HG03342 (cell line): ENCODE measurements at regions not wholly inside any gene's neighbourhood (a gene's known extent, or its start where the extent isn't known, plus 50 kb on each side); places are given as distances from the start of the nearest gene placed in this dataset.

ENCODE experiments used
- ATAC-seq: cut with Tn5 transposase; IDR thresholded peaks from one replicate; pipeline ENCODE4 v1.9.1; 2021; ENCODE audit warnings: mild to moderate bottlenecking, moderate library complexity; ENCODE audit not compliant: unreplicated experiment

DNA sequence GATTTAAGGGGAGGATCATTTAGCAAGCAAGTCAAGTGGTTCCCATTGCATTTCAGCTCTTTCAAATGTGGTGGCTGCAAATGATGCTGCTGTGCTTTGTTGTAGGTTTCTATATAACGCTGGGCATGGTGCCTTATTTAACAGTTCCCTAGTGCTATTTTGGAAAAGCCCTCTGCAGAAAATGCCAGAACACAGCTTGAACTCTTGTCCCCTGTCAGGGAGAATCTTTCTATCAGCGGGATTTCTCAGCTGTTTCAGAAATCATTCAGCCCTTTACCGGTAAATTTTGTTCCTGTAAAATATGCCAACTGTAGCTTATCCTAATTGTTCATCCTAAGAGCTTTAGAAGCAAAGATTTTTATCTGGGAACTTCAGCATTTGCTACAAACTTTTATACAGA, 77.8 kb upstream of the DTNA start:
- ATAC-seq, result no peak

DNA sequence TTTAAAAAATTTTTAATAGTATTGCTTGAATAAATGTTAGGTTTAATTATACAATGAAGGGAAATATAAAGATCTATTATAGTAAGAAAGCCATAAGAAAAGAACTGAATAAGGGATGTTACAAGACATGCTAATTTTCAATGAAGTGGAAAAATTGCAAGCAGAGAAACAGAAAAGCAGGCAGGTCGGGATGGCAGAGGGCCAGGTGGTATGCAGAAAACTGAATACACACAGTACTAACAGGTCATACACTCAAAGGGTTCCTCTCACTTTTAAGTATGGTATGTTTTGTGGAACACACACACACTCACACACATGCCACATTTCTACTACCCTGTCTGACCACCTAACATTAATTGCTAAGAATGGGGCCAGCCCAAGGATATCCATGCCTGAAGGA, 76.7 kb upstream of the DTNA start:
- ATAC-seq, result no peak

DNA sequence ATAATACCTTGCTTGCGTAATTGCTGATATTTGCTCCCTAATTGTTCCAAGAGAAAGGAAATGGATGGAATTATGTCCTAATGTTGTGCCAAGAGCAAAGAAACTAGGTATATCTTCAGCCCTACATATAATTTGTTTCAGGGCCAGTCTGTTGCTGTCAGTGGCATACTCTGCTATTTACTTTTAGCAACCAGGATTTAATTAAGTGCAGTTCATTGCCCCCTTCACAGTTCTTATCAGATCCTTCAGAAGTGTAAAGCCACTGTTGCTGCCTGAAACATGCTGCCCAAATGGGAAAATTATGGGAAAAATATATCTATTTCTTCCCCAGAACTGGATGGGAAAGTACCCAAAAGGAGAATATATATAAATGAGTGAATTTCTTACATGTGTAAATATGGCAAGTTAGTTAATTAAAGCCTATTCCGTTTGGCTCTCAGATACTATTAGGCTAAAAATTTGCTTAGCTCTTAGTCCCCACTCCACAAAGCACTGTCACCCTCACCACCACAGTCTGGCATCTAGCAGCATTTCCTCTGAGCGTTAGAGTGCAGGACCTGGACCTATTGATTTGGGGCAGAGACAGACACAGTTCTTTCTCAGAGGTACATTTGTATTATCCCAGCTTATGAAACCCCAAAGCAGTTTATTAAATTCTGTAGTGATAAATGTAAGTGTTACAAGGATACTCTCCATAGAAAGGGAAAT, 72.8 kb upstream of the DTNA start:
- no peak for ATAC-seq

DNA sequence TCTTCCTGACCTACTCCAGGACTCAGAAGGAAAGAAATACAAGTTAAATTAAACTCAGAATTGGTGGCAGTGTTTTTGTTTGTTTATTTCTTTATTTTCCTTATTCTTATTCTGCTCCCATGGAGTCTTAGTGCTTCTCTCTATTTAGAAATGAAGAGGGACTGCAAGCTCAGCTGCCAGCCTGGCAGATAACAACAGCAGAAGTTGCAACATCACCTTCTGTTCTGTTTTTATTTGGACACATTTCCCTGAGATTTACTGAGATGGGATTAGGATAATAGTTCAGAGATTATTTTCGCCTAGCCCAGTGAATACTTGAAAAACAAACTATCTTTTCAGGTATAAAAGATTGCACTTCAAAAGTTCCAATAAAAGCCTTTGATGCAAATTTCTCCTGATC, 70.4 kb upstream of the DTNA start:
- ATAC-seq, result no peak

DNA sequence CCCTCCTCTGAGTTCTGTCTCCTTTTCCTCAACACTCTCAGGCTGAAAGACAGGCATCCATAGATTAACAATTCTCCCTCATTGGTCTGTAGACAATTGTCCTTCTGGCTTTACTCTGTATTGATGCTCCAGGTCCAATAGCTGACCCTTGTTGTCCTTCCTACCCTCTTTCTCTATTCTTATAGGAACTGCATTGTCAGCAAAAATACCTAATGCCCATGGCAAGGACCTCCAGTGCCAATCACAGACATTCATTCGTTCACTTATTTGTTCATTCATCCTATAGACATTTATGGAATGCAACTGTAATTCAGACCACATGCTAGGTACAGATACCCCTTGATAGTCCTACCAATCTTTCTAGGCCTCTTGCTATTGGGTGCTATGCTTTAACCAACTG, 69.8 kb upstream of the DTNA start:
- ATAC-seq, result no peak

DNA sequence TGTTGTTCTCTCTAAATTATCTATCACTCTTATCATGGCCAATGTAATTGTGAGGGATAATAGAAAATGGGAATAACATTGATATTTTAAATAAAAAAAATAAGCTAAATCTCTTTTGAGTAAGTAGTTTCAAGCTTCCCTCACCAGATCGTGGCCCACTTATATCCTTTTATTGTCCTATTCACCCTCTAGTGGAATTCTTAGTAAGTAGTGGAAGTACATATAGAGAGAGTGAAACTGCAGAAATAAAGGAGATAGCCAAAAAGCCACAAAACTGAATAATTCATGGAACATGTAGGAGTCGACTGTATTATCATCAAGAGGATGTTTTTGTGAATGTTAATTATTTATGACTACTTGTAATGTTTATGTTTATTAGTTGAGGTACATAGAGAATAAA, 66.1 kb upstream of the DTNA start:
- no peak for ATAC-seq

DNA sequence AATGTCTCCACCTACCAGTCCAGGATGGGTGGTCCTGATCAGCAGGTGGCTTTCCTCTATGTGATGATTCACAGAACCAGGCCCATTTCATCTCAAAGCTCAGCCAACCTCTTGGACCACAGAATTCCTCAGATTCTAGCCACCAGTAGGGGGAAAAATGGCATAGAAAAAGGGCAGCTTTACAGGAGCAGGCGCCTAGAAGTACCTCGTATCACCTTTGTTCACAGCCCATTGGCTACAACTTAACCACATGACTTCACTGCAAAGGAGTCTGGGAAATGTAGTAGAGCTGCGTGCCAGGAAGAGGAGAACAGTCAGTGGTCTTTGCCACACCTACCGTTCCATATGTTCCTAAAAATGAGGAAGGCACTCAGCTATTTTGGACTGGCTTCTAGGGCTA, 62.8 kb upstream of the DTNA start:
- ATAC-seq, result no peak

DNA sequence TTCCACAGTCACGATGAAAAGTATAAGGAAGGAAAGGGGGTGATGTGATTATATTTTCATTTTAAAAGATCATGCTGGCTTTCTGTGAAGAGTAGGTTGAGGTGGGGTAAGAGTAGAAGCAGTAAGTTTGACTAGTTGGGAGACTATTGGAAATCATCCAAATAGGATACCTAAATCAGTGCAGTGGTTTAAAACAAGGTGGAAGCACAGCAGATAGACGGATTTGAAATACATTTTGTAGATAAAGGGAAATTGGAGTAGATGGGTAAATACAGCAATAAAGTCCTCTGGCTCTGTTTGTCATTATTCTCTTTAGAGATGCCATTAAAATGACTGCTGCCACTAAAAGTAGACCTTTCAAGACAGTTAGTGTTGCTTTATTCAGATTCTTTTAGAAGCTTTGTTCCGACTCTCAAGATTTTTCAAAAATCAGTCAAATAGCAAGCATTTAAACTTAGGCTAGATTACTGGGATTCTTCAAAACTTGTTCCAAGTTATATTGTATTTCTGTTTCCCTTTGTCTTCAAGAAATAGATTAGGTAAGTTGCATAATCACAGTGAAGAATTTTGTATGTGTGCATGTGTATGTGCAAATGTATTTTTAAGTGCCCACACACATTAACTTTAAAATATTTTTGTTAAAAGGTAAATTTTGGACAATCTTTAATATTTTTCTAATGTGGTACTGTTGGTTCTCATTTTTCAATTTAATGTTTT, 61.7 kb upstream of the DTNA start:
- ATAC-seq, result no peak

DNA sequence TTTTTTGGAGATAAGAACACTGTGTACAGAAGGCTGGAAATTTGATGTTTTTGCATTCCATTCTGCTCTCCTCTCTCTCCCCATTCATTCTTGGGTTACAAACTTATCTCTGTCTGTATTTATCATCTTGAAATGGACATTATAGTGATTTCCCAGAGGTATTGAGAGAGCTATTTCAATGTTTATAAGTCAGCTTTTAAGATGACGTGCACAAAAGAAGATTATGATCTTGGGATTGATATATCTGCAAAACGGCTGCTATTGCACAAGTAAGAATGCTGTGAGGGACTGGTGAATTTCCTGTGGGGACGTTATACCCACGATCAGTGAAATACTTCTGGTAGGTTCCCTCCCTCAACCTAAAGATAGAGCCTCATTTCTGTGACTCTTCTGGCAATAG, 61.0 kb upstream of the DTNA start:
- ATAC-seq, result no peak

DNA sequence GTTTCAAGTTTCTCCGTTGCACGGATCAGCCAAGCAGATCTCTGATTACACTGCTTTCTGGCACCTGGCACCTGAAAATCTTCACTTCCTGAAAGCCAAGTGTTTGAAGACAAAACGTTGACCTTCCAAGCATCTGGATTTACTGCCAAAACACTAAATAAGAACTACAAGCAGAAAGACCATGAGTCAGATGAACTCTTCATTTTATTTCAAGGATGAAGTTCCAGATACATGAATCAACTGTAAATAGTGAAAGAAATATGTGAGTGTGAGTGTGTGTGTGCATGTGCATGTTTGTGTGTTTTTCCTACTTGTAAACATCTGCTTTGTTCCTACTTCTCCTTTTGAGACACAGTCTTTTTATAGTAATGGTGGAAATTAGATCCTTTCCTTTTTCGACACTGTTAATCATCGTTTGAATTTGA, 60.0 kb upstream of the DTNA start:
- ATAC-seq, result no peak

DNA sequence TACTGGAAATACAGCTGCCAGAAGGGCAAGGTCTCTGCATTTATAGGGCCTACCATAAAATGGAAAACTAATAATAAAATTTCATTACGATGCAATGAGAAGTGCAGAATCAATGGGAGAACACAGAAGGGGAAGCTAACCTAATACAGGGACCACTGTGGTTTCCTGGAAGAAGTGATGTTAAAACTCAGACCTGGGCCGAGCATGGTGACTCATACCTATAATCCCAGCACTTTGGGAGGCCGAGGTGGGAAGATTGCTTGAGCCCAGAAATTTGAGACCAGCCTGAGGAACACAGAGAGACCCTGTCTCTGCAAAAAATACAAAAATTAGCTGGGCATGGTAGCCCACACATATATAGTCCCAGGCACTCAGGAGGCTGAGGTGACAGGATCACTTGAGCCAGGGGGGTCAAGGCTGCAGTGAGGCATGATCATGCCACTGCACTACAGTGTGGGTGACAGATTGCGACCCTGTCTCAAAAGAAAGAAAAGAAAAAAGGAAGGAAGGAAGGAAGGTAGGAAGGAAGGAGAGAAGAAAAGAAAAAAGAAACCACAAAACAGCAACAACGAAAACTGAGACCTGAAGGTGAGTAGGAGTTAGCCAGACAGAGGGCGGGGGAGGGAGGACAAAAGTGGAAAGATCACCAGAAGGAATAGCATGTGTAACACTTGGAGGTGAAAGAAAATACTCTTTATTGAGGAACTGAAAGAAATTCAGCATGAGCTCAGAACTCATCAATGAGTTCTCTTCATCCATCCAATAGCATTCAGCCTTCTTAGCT, 58.3 kb upstream of the DTNA start:
- ATAC-seq, result no peak

DNA sequence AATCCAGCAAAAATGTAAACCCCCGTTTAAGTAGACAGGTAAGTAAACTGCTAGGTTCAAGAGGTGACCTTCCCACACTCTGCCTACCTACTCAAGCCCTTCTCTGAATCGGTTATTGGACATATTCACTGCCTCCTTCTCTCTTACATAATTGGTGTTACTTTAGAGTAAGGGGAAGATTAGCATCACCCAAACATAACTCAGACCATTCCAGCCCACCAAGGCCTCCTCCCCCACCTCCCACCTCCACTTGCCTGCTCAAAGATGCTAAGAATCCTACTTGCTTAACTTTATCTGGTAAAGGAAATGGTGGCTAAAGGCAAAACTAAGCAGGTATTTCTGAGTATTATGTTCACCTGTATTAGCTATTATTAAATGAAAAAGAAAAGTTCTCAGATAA, 55.0 kb upstream of the DTNA start:
- ATAC-seq, result no peak

DNA sequence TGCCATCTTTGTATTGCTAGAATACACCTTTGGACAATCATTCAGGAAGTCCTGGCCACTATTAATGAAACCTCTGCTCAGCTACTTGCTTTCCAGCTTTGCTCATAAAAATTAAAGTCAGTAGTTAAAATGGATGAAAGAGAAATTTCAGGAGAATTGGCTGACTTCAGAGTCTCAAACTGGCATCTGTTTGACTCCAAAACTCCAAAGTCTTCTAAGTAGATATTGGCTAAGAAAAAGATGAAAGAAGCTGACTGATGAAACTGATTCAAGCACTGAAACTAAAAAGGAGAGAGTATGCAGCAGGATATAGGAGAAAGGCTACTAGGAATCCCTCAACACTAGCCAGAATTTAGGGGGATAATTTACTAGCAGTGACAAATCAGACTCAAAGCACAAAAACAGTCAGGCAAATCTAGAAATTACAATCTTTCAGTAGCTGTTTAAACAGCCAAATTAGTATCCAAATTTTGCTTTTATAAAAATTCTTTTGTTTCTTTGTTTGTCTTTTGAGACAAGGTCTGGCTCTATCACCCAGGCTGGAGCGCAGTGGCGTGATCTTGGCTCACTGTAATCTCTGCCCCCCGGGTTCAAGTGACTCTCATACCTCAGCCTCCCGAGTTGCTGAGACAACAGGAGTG, 52.1 kb upstream of the DTNA start:
- no peak for ATAC-seq

DNA sequence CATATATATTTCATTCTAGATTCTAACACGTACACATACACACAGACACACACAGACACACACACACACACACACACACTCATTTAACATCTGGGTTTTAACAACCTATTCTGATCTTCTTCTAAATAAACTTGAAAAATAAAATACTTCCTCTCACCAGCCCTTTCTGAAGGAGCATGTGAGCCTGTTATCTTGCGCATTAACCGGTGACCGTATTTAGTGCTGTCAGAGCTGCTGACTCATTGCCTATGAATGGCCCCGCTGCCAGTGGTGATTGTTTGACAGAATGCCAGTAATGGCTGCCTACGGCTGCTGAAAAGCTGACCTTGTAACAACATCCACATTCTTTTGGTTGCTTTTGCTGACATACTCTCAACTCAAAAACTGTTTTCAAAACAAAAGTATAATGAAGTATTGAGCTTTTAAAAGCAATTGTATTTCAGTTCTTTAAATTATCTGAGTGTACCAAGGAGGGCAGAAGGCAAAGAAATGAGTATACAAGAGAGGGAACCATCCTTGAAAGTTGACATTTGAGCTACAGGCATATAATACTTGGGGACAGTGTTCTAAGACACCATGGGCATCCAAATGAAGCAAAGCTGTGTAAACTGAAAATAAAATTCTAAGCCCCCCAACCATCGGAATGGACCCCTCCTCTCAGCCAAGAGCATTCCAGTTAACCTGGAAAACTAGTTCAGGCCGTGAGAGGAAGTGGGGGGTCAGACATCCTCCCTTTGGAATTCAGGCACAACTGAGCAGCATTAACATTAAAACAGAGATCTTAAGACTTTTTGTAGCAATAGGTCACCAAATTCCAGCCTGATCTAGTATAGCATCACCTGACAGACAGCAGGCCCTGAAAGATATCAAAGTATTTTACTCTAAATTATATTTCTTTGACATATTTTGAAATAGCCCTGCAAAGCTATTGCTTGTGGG, 50.2 kb upstream of the DTNA start:
- no peak for ATAC-seq
